HepG2 (cell line): ENCODE measurements at regions not wholly inside any gene's neighbourhood (a gene's known extent, or its start where the extent isn't known, plus 50 kb on each side); places are given as distances from the start of the nearest gene placed in this dataset.

Experiments used
- NR2F6 ChIP-seq, 2 experiments: IDR thresholded peaks; 2 replicates each; pipeline ENCODE4 v1.6.1; 2016; ENCODE audit warnings: antibody characterized with exemption in 1 of 2, mild to moderate bottlenecking in 1 of 2
- POGZ ChIP-seq: sonication (generic); formaldehyde crosslinking; IDR thresholded peaks from 2 replicates; pipeline ENCODE4 v1.4.0; 2020; ENCODE audit warnings: mild to moderate bottlenecking, missing genetic modification reagents
- ZNF260 ChIP-seq: sonication (generic); formaldehyde crosslinking; IDR thresholded peaks from 2 replicates; pipeline ENCODE4 v1.4.0; 2020; ENCODE audit warnings: missing genetic modification reagents, low read depth, mild to moderate bottlenecking, borderline replicate concordance
- ZNF777 ChIP-seq: sonication (generic); formaldehyde crosslinking; IDR thresholded peaks from 2 replicates; pipeline ENCODE4 v1.4.0; 2020; ENCODE audit warnings: missing genetic modification reagents
- TF ChIP-seq, protein P1 (sequence below): sonication (generic); formaldehyde crosslinking; IDR thresholded peaks from 2 replicates; pipeline ENCODE4 v1.5.0; 2020; ENCODE audit warnings: mild to moderate bottlenecking, missing genetic modification reagents, borderline replicate concordance
- TF ChIP-seq, protein P2 (sequence below): sonication (generic); formaldehyde crosslinking; IDR thresholded peaks from 2 replicates; pipeline ENCODE4 v1.4.0; 2020; ENCODE audit warnings: missing genetic modification reagents
- TF ChIP-seq, protein P3 (sequence below): conservative IDR thresholded peaks from 2 replicates; pipeline ENCODE4 v1.6.1; 2018; ENCODE audit warnings: missing genetic modification reagents

DNA sequence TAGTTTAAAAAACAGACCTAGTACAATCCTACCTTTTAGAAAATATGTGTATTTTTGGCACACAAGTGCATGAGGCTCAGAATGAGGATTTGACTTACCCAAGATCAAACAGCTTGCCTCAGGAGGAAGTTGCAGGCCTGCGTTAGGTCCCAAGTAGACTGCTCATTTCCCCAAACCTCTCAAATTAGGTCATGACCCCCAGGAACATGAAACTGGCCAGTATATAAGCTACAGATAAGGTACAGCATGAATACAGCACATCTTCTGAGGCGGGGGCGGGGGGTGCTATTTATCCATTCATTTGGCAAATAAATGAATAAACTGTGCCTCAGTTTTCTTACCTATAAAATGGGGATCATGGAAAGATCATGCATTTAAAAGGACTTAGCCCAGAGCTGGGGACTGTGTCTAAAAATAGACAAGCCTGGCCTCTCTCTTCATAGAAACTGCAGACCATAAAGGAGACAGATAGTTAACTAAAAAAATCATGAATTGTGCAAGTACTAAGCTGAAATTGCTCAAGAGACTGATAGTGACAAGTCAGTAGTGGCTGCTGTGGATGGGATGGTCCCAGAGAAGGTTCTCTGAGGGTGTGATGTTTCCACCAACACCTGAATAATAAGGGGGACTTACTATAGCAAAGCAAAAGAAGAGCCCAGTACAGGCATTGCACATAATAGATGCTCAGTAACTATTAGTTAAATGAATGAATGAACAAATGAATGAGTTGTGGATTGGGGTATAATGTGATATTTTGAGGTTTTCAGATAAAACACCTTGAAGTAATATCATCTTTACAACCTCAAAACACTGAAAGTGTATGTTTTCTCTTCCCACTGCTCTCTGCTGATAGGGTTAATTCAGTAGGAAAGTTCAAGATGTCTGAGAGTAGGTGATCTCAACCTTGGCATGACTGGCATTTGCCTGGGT lies 258.5 kb upstream of the PROK2 start (continued):
- TF ChIP-seq, protein P1, sequence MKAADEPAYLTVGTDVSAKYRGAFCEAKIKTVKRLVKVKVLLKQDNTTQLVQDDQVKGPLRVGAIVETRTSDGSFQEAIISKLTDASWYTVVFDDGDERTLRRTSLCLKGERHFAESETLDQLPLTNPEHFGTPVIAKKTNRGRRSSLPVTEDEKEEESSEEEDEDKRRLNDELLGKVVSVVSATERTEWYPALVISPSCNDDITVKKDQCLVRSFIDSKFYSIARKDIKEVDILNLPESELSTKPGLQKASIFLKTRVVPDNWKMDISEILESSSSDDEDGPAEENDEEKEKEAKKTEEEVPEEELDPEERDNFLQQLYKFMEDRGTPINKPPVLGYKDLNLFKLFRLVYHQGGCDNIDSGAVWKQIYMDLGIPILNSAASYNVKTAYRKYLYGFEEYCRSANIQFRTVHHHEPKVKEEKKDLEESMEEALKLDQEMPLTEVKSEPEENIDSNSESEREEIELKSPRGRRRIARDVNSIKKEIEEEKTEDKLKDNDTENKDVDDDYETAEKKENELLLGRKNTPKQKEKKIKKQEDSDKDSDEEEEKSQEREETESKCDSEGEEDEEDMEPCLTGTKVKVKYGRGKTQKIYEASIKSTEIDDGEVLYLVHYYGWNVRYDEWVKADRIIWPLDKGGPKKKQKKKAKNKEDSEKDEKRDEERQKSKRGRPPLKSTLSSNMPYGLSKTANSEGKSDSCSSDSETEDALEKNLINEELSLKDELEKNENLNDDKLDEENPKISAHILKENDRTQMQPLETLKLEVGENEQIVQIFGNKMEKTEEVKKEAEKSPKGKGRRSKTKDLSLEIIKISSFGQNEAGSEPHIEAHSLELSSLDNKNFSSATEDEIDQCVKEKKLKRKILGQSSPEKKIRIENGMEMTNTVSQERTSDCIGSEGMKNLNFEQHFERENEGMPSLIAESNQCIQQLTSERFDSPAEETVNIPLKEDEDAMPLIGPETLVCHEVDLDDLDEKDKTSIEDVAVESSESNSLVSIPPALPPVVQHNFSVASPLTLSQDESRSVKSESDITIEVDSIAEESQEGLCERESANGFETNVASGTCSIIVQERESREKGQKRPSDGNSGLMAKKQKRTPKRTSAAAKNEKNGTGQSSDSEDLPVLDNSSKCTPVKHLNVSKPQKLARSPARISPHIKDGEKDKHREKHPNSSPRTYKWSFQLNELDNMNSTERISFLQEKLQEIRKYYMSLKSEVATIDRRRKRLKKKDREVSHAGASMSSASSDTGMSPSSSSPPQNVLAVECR, result no peak
- TF ChIP-seq NR2F6 (IDR thresholded peaks at IDR 0.05), result no peak
- no peak for TF ChIP-seq NR2F6 (CRISPR knock-in tag; IDR thresholded peaks at IDR 0.05)
- TF ChIP-seq, protein P2, sequence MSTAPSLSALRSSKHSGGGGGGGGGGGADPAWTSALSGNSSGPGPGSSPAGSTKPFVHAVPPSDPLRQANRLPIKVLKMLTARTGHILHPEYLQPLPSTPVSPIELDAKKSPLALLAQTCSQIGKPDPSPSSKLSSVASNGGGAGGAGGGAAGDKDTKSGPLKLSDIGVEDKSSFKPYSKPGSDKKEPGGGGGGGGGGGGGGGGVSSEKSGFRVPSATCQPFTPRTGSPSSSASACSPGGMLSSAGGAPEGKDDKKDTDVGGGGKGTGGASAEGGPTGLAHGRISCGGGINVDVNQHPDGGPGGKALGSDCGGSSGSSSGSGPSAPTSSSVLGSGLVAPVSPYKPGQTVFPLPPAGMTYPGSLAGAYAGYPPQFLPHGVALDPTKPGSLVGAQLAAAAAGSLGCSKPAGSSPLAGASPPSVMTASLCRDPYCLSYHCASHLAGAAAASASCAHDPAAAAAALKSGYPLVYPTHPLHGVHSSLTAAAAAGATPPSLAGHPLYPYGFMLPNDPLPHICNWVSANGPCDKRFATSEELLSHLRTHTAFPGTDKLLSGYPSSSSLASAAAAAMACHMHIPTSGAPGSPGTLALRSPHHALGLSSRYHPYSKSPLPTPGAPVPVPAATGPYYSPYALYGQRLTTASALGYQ (CRISPR knock-in tag), result no peak
- TF ChIP-seq ZNF260 (CRISPR knock-in tag), result no peak
- TF ChIP-seq, protein P3, sequence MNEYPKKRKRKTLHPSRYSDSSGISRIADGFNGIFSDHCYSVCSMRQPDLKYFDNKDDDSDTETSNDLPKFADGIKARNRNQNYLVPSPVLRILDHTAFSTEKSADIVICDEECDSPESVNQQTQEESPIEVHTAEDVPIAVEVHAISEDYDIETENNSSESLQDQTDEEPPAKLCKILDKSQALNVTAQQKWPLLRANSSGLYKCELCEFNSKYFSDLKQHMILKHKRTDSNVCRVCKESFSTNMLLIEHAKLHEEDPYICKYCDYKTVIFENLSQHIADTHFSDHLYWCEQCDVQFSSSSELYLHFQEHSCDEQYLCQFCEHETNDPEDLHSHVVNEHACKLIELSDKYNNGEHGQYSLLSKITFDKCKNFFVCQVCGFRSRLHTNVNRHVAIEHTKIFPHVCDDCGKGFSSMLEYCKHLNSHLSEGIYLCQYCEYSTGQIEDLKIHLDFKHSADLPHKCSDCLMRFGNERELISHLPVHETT (CRISPR knock-in tag), result no peak
- TF ChIP-seq ZNF777 (CRISPR knock-in tag), result no peak
- no peak for TF ChIP-seq POGZ (CRISPR knock-in tag)
